ENCODE measurements at regions not wholly inside any gene's neighbourhood (a gene's known extent, or its start where the extent isn't known, plus 50 kb on each side); places are given as distances from the start of the nearest gene placed in this dataset.

DNA sequence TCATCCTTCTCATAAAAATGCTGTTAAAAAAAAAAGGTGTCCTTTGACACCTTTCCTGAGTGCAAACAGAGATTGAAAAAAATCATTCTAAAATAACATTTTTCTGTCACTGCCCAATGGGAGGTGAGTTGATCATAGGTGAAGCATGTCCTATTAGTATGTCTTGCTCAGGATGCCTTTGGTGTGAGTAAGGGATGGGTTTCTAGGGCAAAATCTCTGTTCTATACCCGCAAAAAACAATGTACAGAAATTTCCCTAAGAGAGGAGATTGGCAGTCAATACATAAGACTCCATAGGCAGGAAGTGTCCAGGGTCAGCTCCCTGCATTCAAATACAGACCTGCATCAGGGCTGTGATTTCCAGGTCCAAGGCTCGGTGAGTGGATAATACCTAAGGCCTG lies 195.2 kb downstream of the DAD1 start:
- TF ChIP-seq, protein P1, sequence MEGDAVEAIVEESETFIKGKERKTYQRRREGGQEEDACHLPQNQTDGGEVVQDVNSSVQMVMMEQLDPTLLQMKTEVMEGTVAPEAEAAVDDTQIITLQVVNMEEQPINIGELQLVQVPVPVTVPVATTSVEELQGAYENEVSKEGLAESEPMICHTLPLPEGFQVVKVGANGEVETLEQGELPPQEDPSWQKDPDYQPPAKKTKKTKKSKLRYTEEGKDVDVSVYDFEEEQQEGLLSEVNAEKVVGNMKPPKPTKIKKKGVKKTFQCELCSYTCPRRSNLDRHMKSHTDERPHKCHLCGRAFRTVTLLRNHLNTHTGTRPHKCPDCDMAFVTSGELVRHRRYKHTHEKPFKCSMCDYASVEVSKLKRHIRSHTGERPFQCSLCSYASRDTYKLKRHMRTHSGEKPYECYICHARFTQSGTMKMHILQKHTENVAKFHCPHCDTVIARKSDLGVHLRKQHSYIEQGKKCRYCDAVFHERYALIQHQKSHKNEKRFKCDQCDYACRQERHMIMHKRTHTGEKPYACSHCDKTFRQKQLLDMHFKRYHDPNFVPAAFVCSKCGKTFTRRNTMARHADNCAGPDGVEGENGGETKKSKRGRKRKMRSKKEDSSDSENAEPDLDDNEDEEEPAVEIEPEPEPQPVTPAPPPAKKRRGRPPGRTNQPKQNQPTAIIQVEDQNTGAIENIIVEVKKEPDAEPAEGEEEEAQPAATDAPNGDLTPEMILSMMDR (IDR thresholded peaks at IDR 0.05): no peak
- no peak for TF ChIP-seq POLR2A (IDR thresholded peaks at IDR 0.05)
